ENCODE measurements at regions not wholly inside any gene's neighbourhood (a gene's known extent, or its start where the extent isn't known, plus 50 kb on each side); places are given as distances from the start of the nearest gene placed in this dataset.

DNA sequence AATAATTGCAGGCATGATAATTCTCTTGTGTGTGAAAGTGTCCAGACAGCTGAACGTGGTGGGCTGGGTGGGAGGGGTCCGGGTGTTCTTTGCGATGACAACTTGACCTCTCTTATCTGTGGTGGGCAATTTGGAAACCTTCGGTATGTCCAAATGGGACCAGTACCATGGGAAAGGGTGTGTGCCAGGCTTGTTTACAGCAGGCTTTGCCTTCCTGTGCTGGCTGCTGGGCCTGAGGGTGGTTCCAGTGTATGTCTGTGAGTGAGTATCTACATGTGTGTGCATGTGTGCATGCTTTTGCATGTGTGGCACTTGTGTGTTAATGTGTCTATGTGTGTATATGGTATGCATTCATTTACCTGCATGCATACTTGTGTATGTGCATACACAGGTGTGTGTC, 166.4 kb downstream of the GADD45G start:
- ATAC-seq (peak in 3 of 8 donors; percentile 6 to 58 (median 17)), DNase-seq (no peak)
- no peak overlapping the region for H3K4me3 ChIP-seq
- intact Hi-C loops (cut with DNase I), result no loop called here
- 51 to 57% methylated on average over 4 of the region's 4 CpGs for WGBS, 2 donors
- no peak overlapping the region for H3K27ac ChIP-seq
- no peaks in the 10 kb centered on the region for H3K36me3 ChIP-seq
- H3K4me1 ChIP-seq, result peaks cover 0 to 9% (median 0%) of the 10 kb centered on the region in 9 donors
- H3K9me3 ChIP-seq, result no peaks in the 10 kb centered on the region
- H3K27me3 ChIP-seq, result peaks cover 0 to 10% (median 0%) of the 10 kb centered on the region in 7 donors
- TF ChIP-seq, protein P1, sequence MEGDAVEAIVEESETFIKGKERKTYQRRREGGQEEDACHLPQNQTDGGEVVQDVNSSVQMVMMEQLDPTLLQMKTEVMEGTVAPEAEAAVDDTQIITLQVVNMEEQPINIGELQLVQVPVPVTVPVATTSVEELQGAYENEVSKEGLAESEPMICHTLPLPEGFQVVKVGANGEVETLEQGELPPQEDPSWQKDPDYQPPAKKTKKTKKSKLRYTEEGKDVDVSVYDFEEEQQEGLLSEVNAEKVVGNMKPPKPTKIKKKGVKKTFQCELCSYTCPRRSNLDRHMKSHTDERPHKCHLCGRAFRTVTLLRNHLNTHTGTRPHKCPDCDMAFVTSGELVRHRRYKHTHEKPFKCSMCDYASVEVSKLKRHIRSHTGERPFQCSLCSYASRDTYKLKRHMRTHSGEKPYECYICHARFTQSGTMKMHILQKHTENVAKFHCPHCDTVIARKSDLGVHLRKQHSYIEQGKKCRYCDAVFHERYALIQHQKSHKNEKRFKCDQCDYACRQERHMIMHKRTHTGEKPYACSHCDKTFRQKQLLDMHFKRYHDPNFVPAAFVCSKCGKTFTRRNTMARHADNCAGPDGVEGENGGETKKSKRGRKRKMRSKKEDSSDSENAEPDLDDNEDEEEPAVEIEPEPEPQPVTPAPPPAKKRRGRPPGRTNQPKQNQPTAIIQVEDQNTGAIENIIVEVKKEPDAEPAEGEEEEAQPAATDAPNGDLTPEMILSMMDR (IDR thresholded peaks at IDR 0.05), result no peak

DNA sequence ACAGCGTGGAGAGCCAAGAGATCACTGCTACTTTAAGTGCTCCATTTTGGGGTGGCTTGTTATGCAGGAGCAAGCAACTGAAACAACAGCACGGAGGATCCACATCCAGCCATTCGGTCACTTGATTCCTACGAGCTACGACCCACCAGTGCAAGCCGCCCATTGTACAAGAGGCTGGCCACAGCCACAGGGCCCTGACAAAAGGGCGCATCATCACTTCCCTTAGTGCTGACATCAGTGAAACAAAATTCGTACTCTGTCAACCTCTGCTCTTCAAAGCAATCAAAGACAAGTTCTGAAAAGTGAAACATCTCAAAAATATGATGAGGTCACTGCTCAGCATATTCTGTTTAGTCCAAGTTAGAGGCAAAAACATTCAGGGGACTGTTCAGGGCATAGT, 168.4 kb downstream of the GADD45G start:
- Histone ChIP-seq H3K27me3 (peaks cover 0 to 10% (median 0%) of the 10 kb centered on the region in 7 donors), H3K4me3 (no peak overlapping the region), H3K36me3 (no peaks in the 10 kb centered on the region), H3K9me3 (no peaks in the 10 kb centered on the region), H3K4me1 (peaks cover 0 to 13% (median 6%) of the 10 kb centered on the region in 9 donors), H3K27ac (no peak overlapping the region)
- DNase-seq (no peak), ATAC-seq (no peak)
- intact Hi-C loops (cut with DNase I), result no loop called here
- 83 to 96% methylated on average over 8 of the region's 8 CpGs for WGBS, 2 donors
- TF ChIP-seq, protein P1 (IDR thresholded peaks at IDR 0.05), result no peak

DNA sequence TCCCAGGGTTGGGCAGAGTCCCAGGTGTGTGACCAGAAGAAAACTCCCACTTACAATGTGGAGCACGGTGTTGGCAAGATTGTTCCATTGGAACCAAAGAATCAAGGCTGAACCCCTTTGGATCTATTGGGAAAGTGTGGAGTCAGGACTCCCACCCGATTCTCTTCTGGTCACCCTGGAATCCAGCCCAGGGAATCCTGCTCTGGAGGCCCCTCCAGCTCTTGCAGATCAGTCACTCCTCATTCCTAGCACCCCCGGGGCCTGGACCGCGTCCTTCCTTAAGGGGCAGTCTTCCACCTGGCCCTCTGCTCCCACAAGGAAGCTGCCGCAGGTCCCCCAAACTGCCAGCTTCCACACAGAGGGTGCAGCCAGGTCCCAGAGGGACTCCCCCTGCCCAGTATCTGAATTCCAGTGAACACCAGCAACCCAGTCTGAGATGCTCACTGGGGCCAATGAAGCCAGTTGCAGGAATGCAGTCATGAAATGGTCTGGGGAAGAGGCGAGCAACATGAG, 170.1 kb downstream of the GADD45G start:
- ATAC-seq (no peak), DNase-seq (no peak)
- Histone ChIP-seq H3K9me3 (no peaks in the 10 kb centered on the region), H3K27ac (no peak overlapping the region), H3K27me3 (peaks cover 0 to 10% (median 0%) of the 10 kb centered on the region in 7 donors), H3K4me1 (peaks cover 0 to 29% (median 12%) of the 10 kb centered on the region in 9 donors), H3K36me3 (no peaks in the 10 kb centered on the region), H3K4me3 (no peak overlapping the region)
- intact Hi-C loops (cut with DNase I), result no loop called here
- TF ChIP-seq, protein P1 (IDR thresholded peaks at IDR 0.05), result no peak
- WGBS, 2 donors, result 94 to 95% methylated on average over 7 of the region's 7 CpGs

DNA sequence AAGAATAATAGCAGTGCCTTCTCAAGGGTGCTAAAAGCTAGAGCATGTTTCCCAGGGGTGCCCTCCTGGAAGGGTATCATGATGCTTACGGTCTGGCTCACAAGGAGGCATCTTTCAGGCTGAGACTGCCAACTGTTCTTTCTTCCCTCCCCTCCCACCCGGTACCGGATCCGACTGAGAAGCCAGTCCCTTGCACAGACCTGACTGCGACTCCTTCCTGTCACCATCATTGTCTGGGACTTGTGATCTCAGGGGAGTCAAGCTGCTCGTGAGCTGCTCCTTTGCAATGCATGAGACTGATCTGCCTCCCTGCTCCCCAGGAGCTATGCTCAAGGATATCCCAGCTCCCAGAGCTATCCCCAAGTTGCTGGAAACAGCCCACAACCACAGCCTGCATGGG, 170.8 kb downstream of the GADD45G start:
- Histone ChIP-seq H3K27me3 (peaks cover 0 to 14% (median 0%) of the 10 kb centered on the region in 7 donors), H3K9me3 (no peaks in the 10 kb centered on the region)
- intact Hi-C loops (cut with DNase I), result no loop called here

More for the DNA sequence above, 170.8 kb downstream of the GADD45G start:
- no peak overlapping the region for H3K27ac ChIP-seq
- ATAC-seq (no peak), DNase-seq (no peak)
- WGBS, 2 donors, result 68 to 78% methylated on average over 6 of the region's 6 CpGs
- no peak overlapping the region for H3K4me3 ChIP-seq
- TF ChIP-seq, protein P1 (IDR thresholded peaks at IDR 0.05), result no peak
- H3K36me3 ChIP-seq, result no peaks in the 10 kb centered on the region
- H3K4me1 ChIP-seq, result peaks cover 0 to 26% (median 12%) of the 10 kb centered on the region in 9 donors
